SK-N-MC (cell line): ENCODE measurements at regions not wholly inside any gene's neighbourhood (a gene's known extent, or its start where the extent isn't known, plus 50 kb on each side); places are given as distances from the start of the nearest gene placed in this dataset.

Source experiments
- EZH2 ChIP-seq: fragments of 200-600 bp; sonication (generic); IDR thresholded peaks from one replicate; pipeline ENCODE4 v1.6.1; 2017; ENCODE audit warnings: antibody characterized with exemption
- POLR2AphosphoS5 ChIP-seq: IDR thresholded peaks from 2 replicates; pipeline ENCODE4 v1.6.1; 2012; ENCODE audit warnings: mild to moderate bottlenecking, low read depth, low read length, borderline replicate concordance

DNA sequence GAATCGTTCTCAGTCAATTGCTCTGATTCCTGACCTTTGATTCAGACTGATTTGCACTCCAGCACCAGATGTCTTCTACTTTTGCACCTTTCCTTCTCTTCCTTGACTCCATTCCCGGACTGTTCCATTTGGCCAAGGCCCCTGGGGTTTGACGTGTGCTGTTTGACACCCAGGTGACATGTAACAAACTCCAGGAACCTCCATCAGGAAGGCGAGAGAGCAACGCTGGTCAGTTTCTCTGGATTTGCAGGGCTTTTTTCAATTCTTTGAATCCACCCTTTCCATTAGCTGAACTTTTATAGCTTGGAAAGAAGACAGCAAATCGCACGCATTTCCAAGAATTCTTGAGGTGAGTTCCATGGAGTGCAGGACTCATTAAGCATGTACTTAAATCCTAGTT, 98.4 kb upstream of the FOXF1 start:
- TF ChIP-seq POLR2AphosphoS5 (no peak), EZH2 (no peak)
